Activated CD4-positive, alpha-beta T cell treated with anti-CD3 and anti-CD28 coated beads for 24 hours (primary cell): ENCODE measurements at regions not wholly inside any gene's neighbourhood (a gene's known extent, or its start where the extent isn't known, plus 50 kb on each side); places are given as distances from the start of the nearest gene placed in this dataset.
A peak's percentile ranks its signal among the peaks of the same experiment; 100 is the strongest.

ENCODE experiments used
- DNase-seq, 2 donors: peaks; one replicate each; pipeline ENCODE4 v3.0.0-alpha.2; 2020; ENCODE audit warnings: low read depth in 2 of 2

DNA sequence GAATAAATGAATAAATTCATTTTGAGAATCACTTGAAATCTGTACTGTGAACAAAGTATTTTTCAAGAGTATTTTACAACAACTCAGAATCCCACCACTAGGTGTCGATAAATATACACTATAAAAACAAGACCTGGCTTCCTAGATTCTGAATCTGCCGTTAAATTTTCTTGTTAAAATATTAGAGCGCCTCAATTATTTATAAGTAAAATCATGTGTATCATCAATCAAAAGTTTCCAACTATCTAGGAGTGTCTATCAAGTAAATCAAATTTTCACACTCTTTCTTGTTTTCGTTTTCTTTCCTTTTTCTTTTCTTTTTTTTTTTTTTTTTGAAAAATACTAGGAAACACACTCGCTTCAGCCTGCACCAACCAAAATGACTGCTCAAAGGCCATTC is 179.2 kb upstream of the DCN start:
- no peak for DNase-seq

GRCh38 chr12:91357381-91357780 is 174.8 kb upstream of the DCN start:
- no peak for DNase-seq

DNA sequence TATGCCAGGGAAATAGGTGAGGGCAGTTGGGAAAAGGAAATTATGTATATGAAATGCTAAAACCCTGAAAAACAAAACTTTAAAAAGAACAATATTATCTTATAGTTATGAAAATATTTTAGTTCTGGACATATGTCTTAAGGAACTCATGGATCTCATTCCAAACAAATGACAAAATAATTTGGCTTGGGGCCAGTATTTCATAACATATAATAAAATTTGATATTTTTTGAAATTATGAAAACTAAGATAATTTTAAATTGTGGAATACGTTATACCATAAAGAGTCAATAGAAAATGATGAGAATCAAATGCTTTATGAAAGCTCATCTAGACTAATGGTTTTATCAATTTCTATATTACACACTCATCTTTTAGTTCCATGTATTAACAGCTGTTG is 173.8 kb upstream of the DCN start:
- no peak for DNase-seq

- DNase-seq, result peak; percentile 7 to 37
Measured at GRCh38 chr12:91355150-91356006, 172.8 kb upstream of the DCN start.

GRCh38 chr12:91353266-91353665 is 170.6 kb upstream of the DCN start:
- DNase-seq, result no peak

DNA sequence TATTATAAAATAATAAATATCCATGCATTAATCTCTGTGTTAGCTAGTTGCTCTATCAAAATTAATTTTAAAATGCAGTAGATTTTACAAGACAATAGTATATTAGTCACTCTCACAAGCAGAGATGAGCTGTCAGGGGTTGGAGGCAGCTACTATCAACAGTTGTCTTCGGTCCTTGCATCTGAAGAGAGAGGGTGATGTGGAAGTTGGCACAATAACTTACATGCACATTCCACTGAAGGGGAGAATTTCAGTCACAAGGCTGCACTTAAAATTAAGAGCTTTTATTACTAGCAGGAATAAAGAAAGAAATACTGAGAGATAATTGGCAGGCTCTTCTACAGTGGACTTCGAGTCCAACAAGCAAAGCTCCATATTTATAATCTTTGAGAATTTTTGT is 166.9 kb upstream of the DCN start:
- DNase-seq, result no peak

- DNase-seq, result no peak
Measured at GRCh38 chr12:91347481-91348214, 165.0 kb upstream of the DCN start.

- DNase-seq, result no peak
Measured at GRCh38 chr12:91346827-91347226, 164.2 kb upstream of the DCN start.

GRCh38 chr12:91344408-91344807 is 161.8 kb upstream of the DCN start:
- DNase-seq, result no peak

GRCh38 chr12:91343010-91343409 is 160.4 kb upstream of the DCN start:
- DNase-seq, result no peak

DNA sequence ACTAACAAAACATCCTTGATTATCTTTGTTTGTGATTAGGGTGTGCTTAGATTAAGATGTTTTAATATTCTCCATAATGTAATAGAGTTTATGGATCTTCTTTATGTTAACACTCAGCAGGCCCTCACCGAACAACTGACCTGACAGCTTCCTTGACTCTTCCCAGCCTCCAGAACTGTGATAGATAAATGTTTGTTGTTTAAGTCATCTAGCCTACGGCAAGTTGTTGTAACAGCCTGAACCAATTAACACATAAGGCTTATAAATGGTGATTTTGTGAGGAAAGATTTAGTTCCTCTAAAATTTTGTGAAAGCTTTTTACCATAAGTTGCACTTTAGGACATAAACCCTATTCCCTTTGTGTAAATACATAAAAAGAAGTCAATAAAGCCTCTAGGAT is 156.5 kb upstream of the DCN start:
- no peak for DNase-seq

- DNase-seq, result no peak
Measured at GRCh38 chr12:91335699-91336098, 153.1 kb upstream of the DCN start.

DNA sequence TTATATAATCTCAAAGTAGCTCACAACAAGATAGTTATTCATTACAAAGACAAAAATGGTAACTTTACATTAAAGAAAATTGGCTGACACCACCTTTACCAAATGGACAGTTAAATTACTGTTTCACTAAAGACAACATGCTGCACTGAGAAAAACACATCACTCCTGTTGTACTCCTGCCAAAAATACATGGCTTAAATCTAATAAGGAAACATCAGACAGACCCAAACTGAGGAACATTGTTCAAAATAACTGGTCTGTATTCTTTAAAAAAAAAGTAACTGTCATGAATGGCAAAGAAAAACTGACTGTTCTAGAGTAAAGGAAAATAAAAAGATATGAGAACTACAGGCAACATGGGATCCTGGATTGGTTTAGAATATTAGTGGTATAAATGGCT is 151.3 kb upstream of the DCN start:
- DNase-seq, result no peak

- no peak for DNase-seq
Measured at GRCh38 chr12:91332302-91332701, 149.7 kb upstream of the DCN start.

GRCh38 chr12:91331371-91331770 is 148.8 kb upstream of the DCN start:
- DNase-seq, result no peak

GRCh38 chr12:91328451-91328850 is 145.8 kb upstream of the DCN start:
- no peak for DNase-seq

DNA sequence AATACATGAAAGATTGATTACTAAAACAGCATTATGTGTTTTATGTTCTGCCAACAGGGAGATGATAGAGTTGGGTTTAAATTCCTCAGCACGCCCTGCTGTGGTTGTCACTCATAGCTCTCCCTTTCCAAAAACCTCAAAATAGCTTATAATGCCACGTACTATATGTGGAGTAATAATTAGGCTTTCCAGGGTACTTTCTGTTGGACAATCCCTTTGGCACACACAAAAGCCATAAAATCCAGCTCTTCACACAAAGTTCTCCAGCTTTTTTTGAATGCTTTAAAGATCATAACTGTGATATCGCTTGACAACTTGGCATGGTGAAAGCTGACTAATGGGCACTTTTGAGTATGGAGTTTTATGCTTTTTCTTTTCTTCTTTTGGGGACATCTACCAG is 145.3 kb upstream of the DCN start:
- no peak for DNase-seq

- no peak for DNase-seq
Measured at GRCh38 chr12:91327131-91327530, 144.5 kb upstream of the DCN start.

DNA sequence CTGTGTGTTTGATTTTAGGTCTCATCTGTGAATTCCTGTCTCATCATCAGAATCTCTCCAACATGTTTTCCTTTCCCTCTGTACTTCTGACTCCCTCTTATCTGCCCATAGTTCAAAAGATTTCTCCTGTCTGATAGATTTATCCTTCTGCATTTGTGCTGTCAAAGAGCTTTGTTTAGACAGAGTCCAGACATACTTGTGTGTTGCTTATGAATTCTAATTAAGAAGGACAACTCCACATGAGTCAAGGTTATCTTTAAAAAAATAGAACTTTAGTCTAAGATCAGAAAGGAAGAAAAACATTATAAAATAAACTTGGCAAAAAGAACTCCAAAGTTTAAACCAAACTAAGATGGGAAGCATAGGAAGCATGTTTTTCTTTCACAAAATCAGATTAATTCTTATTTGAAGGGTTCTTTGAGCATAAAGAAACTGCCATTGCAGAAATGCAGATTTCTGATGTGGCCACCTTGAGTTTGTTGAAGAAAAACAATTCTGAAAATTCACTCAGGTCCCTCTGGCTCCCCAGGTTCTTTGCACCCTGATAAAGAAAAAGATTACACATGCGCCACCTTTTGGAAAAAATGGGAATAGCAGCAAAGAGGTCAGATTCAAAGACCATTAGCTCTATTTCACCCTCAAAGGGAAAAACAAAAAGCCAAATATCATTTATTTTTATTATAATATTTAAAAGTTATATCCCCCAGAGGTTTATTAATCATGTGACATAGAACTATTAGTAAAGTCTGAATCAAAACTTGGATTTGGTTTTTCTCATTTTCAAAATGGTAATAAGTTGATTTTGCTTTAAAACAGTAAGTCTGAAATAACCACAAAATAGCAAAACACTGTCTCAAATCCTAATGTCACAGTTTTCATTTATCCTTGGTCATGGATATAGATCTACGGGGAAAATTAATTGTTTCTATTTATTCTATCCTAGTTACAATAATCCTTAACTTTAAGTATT is 143.7 kb upstream of the DCN start:
- peak; percentile 3 to 37 for DNase-seq

- no peak for DNase-seq
Measured at GRCh38 chr12:91320999-91321398, 138.4 kb upstream of the DCN start.

- no peak for DNase-seq
Measured at GRCh38 chr12:91319071-91319760, 136.6 kb upstream of the DCN start.
